ENCODE measurements at regions not wholly inside any gene's neighbourhood (a gene's known extent, or its start where the extent isn't known, plus 50 kb on each side); places are given as distances from the start of the nearest gene placed in this dataset.

DNA sequence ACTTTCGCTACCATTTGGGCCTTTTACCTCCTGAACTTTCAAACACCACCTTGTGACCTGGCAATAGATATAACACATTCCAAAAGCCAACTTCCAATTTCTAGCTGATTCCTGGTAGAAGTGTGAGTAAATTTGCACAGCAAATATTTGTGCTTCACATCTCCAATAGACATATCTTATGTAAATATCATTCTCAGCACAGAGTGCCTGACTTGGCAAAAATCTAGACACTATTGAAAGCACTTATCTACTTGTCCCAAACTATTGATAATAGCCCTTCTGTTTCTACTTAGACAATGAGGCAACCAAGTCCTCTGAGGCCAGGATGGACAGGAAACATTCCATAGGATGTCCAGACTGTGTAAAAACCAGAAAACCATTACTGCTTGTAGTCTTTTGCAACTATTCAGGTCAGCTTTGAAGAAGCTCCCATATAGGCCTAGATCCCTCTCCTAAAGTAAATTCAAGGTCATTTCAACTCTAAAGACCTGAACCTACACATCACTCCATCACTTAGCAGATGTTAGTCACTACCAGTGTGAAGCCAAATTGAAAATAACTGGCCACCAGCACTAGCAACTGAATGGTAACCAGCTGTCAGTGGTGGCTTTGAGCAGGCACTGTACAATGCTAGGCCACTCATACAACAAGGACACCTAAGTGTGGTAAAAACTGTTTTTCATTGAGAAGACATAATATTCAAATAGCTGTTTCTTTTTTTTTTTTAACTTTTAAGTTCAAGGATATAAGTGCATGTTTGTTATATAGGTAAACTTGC lies 95.3 kb upstream of the RSPO3 start:
- Histone ChIP-seq H3K27me3 (no peaks in the 10 kb centered on the region), H3K9me3 (no peaks in the 10 kb centered on the region), H3K4me3 (no peak overlapping the region), H3K36me3 (no peaks in the 10 kb centered on the region), H3K4me1 (peaks cover 0 to 20% (median 0%) of the 10 kb centered on the region in 4 donors), H3K27ac (no peak overlapping the region)
- no peak for TF ChIP-seq EP300 (IDR thresholded peaks at IDR 0.05)
- no peak for DNase-seq (ENCODE audit: low spot score in 2 of 2)
- WGBS, 2 donors, result 87 to 93% methylated on average over 1 of the region's 1 CpG

GRCh38 chr6:127026247-127026646 lies 92.2 kb upstream of the RSPO3 start:
- no peak overlapping the region for H3K4me3 ChIP-seq
- H3K27me3 ChIP-seq, result no peaks in the 10 kb centered on the region
- no peak for DNase-seq (ENCODE audit: low spot score in 2 of 2)
- WGBS, 2 donors, result 96% methylated on average over 1 of the region's 1 CpG
- H3K36me3 ChIP-seq, result no peaks in the 10 kb centered on the region
- TF ChIP-seq POLR2A (IDR thresholded peaks at IDR 0.05) (no peak), EP300 (IDR thresholded peaks at IDR 0.05) (no peak), CTCF (IDR thresholded peaks at IDR 0.05) (no peak)
- H3K27ac ChIP-seq, result no peak overlapping the region
- H3K4me1 ChIP-seq, result peaks cover 0 to 20% (median 0%) of the 10 kb centered on the region in 4 donors
- no peaks in the 10 kb centered on the region for H3K9me3 ChIP-seq

DNA sequence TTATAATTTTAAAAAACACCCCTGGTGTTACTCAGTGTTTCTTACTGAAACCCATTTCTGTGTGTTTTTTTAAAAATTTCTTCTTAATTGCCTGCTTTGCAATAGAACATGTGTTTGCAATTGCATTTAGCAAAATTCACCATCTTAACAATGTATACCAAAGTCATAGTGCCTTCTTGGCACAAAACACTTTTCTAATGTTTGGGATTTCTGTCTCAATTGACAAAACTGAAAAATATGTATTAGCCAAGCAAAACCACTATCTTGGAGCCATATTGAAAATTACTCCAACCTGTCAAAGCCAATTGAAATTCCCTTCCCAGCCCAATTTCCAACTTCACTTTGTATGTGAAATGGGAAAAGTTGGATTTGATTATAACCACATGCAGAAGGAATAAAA lies 88.4 kb upstream of the RSPO3 start:
- Histone ChIP-seq H3K9me3 (no peaks in the 10 kb centered on the region), H3K27me3 (no peaks in the 10 kb centered on the region), H3K36me3 (no peaks in the 10 kb centered on the region), H3K4me1 (no peaks in the 10 kb centered on the region), H3K4me3 (no peak overlapping the region), H3K27ac (no peak overlapping the region)
- no peak for TF ChIP-seq CTCF (IDR thresholded peaks at IDR 0.05)
- DNase-seq (ENCODE audit: low spot score in 2 of 2), result no peak

GRCh38 chr6:127030836-127031235 lies 87.6 kb upstream of the RSPO3 start:
- TF ChIP-seq EP300 (IDR thresholded peaks at IDR 0.05) (no peak), CTCF (IDR thresholded peaks at IDR 0.05) (no peak), POLR2A (IDR thresholded peaks at IDR 0.05) (no peak)
- no peak overlapping the region for H3K4me3 ChIP-seq
- H3K9me3 ChIP-seq, result no peaks in the 10 kb centered on the region
- 53 to 55% methylated on average over 1 of the region's 1 CpG for WGBS, 2 donors
- no peak overlapping the region for H3K27ac ChIP-seq
- no peaks in the 10 kb centered on the region for H3K4me1 ChIP-seq
- H3K36me3 ChIP-seq, result no peaks in the 10 kb centered on the region
- DNase-seq (ENCODE audit: low spot score in 2 of 2), result no peak
- no peaks in the 10 kb centered on the region for H3K27me3 ChIP-seq

GRCh38 chr6:127031511-127031910 lies 87.0 kb upstream of the RSPO3 start:
- Histone ChIP-seq H3K27me3 (no peaks in the 10 kb centered on the region), H3K9me3 (no peaks in the 10 kb centered on the region), H3K4me3 (no peak overlapping the region), H3K4me1 (no peaks in the 10 kb centered on the region), H3K27ac (no peak overlapping the region), H3K36me3 (no peaks in the 10 kb centered on the region)
- DNase-seq (ENCODE audit: low spot score in 2 of 2), result no peak
- TF ChIP-seq POLR2A (IDR thresholded peaks at IDR 0.05), result no peak
- no peak for TF ChIP-seq CTCF (IDR thresholded peaks at IDR 0.05)
- no peak for TF ChIP-seq EP300 (IDR thresholded peaks at IDR 0.05)
- 54 to 56% methylated on average over 1 of the region's 1 CpG for WGBS, 2 donors

DNA sequence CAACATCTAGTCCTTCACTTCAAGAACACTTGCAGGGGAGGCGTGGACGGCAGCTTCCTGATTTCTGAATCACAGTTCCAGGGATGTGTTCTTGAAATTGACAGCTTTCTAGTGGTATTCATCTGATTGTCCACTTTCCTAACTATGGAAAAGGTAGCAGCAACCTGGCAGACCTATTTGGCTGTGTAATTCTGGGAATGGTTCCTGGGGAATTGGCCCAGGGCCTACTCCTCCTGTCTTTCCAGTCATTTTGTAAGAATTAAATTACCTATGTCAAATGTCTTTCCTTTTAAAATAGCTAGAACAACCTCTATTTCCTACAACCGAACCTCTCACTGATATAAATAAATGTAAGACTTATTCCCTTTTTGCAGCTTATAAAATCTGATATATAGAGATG lies 85.5 kb upstream of the RSPO3 start:
- Histone ChIP-seq H3K36me3 (no peaks in the 10 kb centered on the region), H3K4me3 (no peak overlapping the region), H3K27ac (no peak overlapping the region), H3K4me1 (no peaks in the 10 kb centered on the region), H3K9me3 (no peaks in the 10 kb centered on the region), H3K27me3 (no peaks in the 10 kb centered on the region)
- TF ChIP-seq EP300 (IDR thresholded peaks at IDR 0.05) (no peak), CTCF (IDR thresholded peaks at IDR 0.05) (no peak), POLR2A (IDR thresholded peaks at IDR 0.05) (no peak)
- 96 to 99% methylated on average over 3 of the region's 3 CpGs for WGBS, 2 donors
- DNase-seq (ENCODE audit: low spot score in 2 of 2), result no peak
